Transverse colon (tissue), 4 donors: ENCODE measurements at regions not wholly inside any gene's neighbourhood (a gene's known extent, or its start where the extent isn't known, plus 50 kb on each side); places are given as distances from the start of the nearest gene placed in this dataset.

Experiments
- DNase-seq: peaks from one replicate; pipeline ENCODE4 v3.0.0-alpha.2; 2019
- H3K27ac ChIP-seq, 4 donors: fragments of 200-600 bp; sonication (generic); 2 replicates each; pipeline ENCODE4 v1.5.1; 2016 to 2018; ENCODE audit warnings: inconsistent platforms in 4 of 4
- H3K27me3 ChIP-seq: fragments of 200-600 bp; sonication (generic); 2 replicates; pipeline ENCODE4 v1.5.1; 2017; ENCODE audit warnings: inconsistent platforms
- H3K36me3 ChIP-seq, 4 donors: fragments of 200-600 bp; sonication (generic); 2 replicates each; pipeline ENCODE4 v1.5.1; 2017 to 2019; ENCODE audit warnings: inconsistent platforms in 4 of 4
- H3K4me1 ChIP-seq, 4 donors: fragments of 200-600 bp; sonication (generic); 2 replicates each; pipeline ENCODE4 v1.5.1; 2017 to 2020; ENCODE audit warnings: inconsistent platforms in 4 of 4
- H3K4me3 ChIP-seq, 4 donors: fragments of 200-600 bp; sonication (generic); 1 replicate in 1 of 4; 2 replicates in 3 of 4; pipeline versions ENCODE4 v1.5.1 to v1.6.1; 2017 to 2019; ENCODE audit warnings: inconsistent platforms in 4 of 4
- H3K9me3 ChIP-seq, 2 donors: fragments of 200-600 bp; sonication (generic); 2 replicates each; pipeline ENCODE4 v1.5.1; 2017 to 2019; ENCODE audit warnings: inconsistent platforms in 2 of 2
- EP300 ChIP-seq: sonication (generic); formaldehyde crosslinking; IDR thresholded peaks from one replicate; pipeline ENCODE4 v1.6.1; 2017; ENCODE audit warnings: antibody characterized with exemption, low read depth
- POLR2A ChIP-seq: fragments of 450-650 bp; IDR thresholded peaks from one replicate; pipeline ENCODE4 v1.6.1; 2016; ENCODE audit warnings: antibody characterized with exemption, mild to moderate bottlenecking, moderate library complexity
- POLR2AphosphoS5 ChIP-seq, 3 donors: sonication (generic); formaldehyde crosslinking; IDR thresholded peaks; one replicate each; pipeline ENCODE4 v1.6.1; 2016; ENCODE audit warnings: antibody characterized with exemption in 3 of 3
- WGBS, 2 donors: methylation state at CpG; one replicate each; pipeline ENCODE4 v1.1.5; 2018; ENCODE audit warnings: low coverage in 1 of 2; 5-methylcytosine and 5-hydroxymethylcytosine counted together
- in situ Hi-C, 4 donors: fragments of 200-750 bp; cut with MboI; loops; one replicate each; pipeline versions ENCODE4 v1.15.0 to v1.15.1; 2017; ENCODE audit warnings: low sequenced_read_pairs in 3 of 4, low pct_ligation_motif_present in 1 of 4, low pct_unique_long_range_greater_than_20kb in 1 of 4
- intact Hi-C: fragments of 100-400 bp; cut with DNase I; formaldehyde crosslinking; loops from one replicate; pipeline ENCODE4 v1.15.1; 2023; ENCODE audit warnings: low total_unique reads
- TF ChIP-seq, protein P1 (sequence below), 5 experiments: fragments of 200-600 bp in 3 of 5; fragments of 450-650 bp in 2 of 5; sonication (generic) in 3 of 5; IDR thresholded peaks; 1 replicate in 2 of 5; 2 replicates in 3 of 5; pipeline ENCODE4 v1.5.1; 2016 to 2017; ENCODE audit warnings: antibody characterized with exemption in 5 of 5, inconsistent platforms in 3 of 5, mild to moderate bottlenecking in 2 of 5, moderate library complexity in 1 of 5

DNA sequence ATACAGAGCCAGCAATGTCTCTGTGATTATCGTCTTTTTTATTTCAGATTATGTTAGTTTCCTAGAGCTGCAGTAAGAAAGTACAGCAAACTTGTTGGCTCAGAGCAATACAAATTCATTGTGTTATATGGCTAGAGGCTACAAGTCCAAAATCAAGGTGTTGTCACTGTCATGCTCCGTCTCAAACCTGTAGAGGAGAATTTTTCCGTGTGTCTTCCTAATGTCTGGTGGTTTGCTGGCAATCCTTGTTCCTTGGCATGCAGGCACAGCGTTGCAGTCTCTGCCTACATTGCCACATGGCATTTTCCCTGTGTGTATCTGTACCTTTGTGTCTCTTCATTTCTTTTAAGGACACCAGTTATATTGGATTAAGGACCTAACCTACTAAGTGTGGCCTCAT lies 244.4 kb downstream of the LRRIQ3 start:
- TF ChIP-seq, protein P1, sequence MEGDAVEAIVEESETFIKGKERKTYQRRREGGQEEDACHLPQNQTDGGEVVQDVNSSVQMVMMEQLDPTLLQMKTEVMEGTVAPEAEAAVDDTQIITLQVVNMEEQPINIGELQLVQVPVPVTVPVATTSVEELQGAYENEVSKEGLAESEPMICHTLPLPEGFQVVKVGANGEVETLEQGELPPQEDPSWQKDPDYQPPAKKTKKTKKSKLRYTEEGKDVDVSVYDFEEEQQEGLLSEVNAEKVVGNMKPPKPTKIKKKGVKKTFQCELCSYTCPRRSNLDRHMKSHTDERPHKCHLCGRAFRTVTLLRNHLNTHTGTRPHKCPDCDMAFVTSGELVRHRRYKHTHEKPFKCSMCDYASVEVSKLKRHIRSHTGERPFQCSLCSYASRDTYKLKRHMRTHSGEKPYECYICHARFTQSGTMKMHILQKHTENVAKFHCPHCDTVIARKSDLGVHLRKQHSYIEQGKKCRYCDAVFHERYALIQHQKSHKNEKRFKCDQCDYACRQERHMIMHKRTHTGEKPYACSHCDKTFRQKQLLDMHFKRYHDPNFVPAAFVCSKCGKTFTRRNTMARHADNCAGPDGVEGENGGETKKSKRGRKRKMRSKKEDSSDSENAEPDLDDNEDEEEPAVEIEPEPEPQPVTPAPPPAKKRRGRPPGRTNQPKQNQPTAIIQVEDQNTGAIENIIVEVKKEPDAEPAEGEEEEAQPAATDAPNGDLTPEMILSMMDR (IDR thresholded peaks at IDR 0.05), result no peak
- TF ChIP-seq POLR2A (no peak), POLR2AphosphoS5 (IDR thresholded peaks at IDR 0.05) (no peak), EP300 (no peak)
- intact Hi-C loops, result no loop called here
- Histone ChIP-seq H3K4me1 (no peaks in the 10 kb centered on the region), H3K9me3 (no peaks in the 10 kb centered on the region), H3K27me3 (no peaks in the 10 kb centered on the region), H3K4me3 (no peak overlapping the region), H3K27ac (no peak overlapping the region), H3K36me3 (no peaks in the 10 kb centered on the region)
- DNase-seq, result no peak
- WGBS, 2 donors, result 66 to 76% methylated on average over 4 of the region's 4 CpGs
- in situ Hi-C loops, result no loop called here

DNA sequence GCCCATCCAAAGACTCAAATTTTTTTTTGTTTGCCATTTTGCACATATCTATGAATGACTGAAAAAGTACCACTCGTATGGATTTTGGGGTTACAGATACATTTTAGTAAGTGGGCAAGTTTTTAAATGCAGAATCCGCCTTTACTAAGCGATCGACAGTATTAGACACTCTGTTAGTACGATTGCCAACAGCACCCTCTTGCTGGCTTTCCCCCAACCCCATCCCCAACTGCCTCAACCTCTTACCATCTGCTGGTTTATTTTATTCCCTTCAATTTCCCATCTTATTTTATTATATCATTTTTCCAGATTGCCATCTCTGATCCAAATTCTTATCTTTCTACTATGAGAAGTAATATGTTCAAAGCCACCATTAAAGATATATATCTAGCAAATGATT lies 244.8 kb downstream of the LRRIQ3 start:
- H3K27me3 ChIP-seq, result no peaks in the 10 kb centered on the region
- 88 to 96% methylated on average over 5 of the region's 5 CpGs for WGBS, 2 donors
- H3K4me3 ChIP-seq, result no peak overlapping the region
- H3K9me3 ChIP-seq, result no peaks in the 10 kb centered on the region
- in situ Hi-C loops, result no loop called here
- no peaks in the 10 kb centered on the region for H3K36me3 ChIP-seq
- no peaks in the 10 kb centered on the region for H3K4me1 ChIP-seq
- no peak overlapping the region for H3K27ac ChIP-seq
- intact Hi-C loops, result no loop called here
- no peak for DNase-seq
- TF ChIP-seq POLR2A, result no peak
- no peak for TF ChIP-seq EP300
- TF ChIP-seq, protein P1 (IDR thresholded peaks at IDR 0.05), result no peak
- no peak for TF ChIP-seq POLR2AphosphoS5 (IDR thresholded peaks at IDR 0.05)

DNA sequence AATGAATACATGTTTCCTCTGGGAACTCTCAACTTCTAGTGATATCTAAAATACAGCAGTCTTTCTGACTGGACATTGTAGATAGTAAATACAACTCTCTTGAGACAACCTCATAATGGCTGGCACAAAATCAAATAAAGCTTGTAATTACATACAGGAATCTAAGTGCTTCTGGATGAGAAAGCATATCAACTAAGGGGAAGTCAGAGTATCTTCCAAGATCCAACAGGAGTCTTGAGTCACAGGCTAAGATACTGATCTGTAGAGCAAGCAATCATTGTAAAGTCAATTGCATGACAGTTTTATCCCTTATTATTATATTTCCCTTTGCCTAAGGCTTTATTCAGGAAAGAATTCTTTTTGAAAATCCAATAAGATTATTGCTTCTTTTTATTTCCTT lies 249.9 kb downstream of the LRRIQ3 start:
- H3K4me3 ChIP-seq, result no peak overlapping the region
- intact Hi-C loops, result no loop called here
- H3K36me3 ChIP-seq, result no peaks in the 10 kb centered on the region
- no peak overlapping the region for H3K27ac ChIP-seq
- H3K9me3 ChIP-seq, result no peaks in the 10 kb centered on the region
- H3K27me3 ChIP-seq, result no peaks in the 10 kb centered on the region
- TF ChIP-seq EP300 (no peak), POLR2AphosphoS5 (IDR thresholded peaks at IDR 0.05) (no peak), POLR2A (no peak)
- TF ChIP-seq, protein P1 (IDR thresholded peaks at IDR 0.05), result no peak
- in situ Hi-C loops, result no loop called here
- H3K4me1 ChIP-seq, result no peaks in the 10 kb centered on the region
- no peak for DNase-seq

DNA sequence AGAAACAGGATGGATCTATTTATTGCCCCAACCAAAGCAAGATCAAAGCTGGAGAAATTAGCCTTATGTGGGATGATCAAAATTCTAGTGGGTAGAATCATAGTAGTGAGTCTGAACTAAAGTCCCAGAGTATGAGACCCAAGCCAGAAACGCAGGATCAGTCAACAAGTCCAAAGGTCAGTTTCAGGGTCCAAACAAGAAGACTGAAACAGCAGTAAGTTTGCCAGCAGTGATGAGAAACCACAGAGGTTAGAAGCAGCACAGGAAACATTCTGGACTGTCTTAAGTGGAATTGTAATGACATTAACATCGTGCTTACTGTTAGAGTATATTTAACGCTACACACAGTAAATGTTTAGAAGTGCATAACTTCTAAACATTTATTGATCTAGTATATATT lies 251.0 kb downstream of the LRRIQ3 start:
- in situ Hi-C loops, result no loop called here
- TF ChIP-seq POLR2A (no peak), POLR2AphosphoS5 (IDR thresholded peaks at IDR 0.05) (no peak), EP300 (no peak)
- TF ChIP-seq, protein P1 (IDR thresholded peaks at IDR 0.05), result no peak

More for the DNA sequence above, 251.0 kb downstream of the LRRIQ3 start:
- no peak overlapping the region for H3K4me3 ChIP-seq
- H3K27me3 ChIP-seq, result no peaks in the 10 kb centered on the region
- H3K36me3 ChIP-seq, result no peaks in the 10 kb centered on the region
- no peaks in the 10 kb centered on the region for H3K4me1 ChIP-seq
- no peaks in the 10 kb centered on the region for H3K9me3 ChIP-seq
- intact Hi-C loops, result no loop called here
- H3K27ac ChIP-seq, result no peak overlapping the region
- WGBS, 2 donors, result 54 to 58% methylated on average over 2 to 3 of the region's 3 CpGs
- DNase-seq, result no peak
